ENCODE measurements at regions not wholly inside any gene's neighbourhood (a gene's known extent, or its start where the extent isn't known, plus 50 kb on each side); places are given as distances from the start of the nearest gene placed in this dataset.

DNA sequence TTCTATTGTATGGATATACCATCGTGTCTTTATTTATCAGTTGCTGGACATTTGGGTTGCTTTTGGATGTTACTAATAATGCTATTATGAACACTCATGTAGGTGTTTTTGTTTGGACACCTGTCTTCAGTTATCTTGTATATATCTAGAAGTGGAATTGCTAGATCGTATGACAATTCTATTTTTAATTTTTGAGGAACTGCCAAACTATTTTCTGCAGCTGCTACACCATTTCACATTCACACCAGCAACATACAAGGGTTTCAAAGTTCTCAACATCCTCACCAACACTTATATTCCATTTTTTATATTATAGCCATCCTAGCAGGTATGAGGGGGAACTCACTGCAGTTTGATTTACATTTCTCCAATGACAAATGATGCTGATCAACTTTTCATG lies 324.6 kb downstream of the CAAP1 start:
- TF ChIP-seq, protein P1, sequence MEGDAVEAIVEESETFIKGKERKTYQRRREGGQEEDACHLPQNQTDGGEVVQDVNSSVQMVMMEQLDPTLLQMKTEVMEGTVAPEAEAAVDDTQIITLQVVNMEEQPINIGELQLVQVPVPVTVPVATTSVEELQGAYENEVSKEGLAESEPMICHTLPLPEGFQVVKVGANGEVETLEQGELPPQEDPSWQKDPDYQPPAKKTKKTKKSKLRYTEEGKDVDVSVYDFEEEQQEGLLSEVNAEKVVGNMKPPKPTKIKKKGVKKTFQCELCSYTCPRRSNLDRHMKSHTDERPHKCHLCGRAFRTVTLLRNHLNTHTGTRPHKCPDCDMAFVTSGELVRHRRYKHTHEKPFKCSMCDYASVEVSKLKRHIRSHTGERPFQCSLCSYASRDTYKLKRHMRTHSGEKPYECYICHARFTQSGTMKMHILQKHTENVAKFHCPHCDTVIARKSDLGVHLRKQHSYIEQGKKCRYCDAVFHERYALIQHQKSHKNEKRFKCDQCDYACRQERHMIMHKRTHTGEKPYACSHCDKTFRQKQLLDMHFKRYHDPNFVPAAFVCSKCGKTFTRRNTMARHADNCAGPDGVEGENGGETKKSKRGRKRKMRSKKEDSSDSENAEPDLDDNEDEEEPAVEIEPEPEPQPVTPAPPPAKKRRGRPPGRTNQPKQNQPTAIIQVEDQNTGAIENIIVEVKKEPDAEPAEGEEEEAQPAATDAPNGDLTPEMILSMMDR (IDR thresholded peaks at IDR 0.05) = no peak
- TF ChIP-seq YY1 (IDR thresholded peaks at IDR 0.05; ENCODE audit: low read depth) (no peak), NRF1 (IDR thresholded peaks at IDR 0.05; ENCODE audit: low read depth, low read length) (no peak)

Data from SK-N-SH (cell line).